RKO (cell line): ENCODE measurements at regions not wholly inside any gene's neighbourhood (a gene's known extent, or its start where the extent isn't known, plus 50 kb on each side); places are given as distances from the start of the nearest gene placed in this dataset.
"Not testable (repeated sequence)": the region's sequence is repeated elsewhere in the genome, so short reads cannot be mapped to it uniquely, and the experiment has no call there.

Source experiments
- DNase-seq: peaks from one replicate; pipeline ENCODE4 v3.0.0-alpha.2; 2016; ENCODE audit warnings: low spot score

DNA sequence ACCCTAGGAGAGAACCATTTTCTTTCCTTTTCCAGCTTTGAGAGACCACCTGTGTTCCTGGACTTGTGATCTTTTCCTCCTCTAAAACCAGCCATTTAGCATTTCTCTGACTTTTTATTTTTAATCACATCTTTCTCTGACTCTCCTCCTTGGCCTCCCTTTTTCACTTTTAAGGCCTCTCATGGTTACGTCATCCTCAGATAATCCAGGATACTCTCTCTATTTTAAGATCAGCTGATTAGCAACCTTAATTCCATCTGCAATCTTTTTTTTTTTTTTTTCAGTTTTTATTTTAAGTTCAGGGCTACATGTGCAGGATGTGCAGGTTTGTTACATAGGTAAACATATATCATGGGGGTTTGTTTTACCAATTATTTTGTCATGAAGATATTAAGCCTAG, 54.0 kb downstream of the RFPL4B start:
- DNase-seq: no peak

DNA sequence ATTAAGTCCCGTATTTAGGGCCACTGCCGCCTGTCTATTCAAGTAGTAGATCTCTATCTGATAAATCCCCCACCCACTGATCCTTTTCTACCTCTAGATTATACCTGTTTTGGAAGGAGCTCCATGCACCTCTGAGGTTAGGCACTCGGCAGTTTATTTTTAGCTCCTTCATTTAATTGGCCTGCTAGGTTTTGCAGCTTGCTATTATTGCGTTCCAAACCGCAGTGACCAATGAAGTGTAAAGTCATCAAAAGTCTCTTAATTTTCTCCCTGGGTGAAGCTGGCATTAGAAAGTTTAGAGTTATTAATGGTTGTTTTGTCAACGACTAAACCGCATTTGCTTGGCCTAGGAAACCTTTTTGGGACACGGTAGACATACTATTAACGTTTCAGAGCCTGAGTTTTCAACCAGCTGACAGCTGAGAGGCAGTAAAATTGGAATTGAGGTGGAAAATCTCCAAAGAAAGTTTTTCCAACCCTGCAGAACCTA, 60.0 kb downstream of the RFPL4B start:
- no peak for DNase-seq

DNA sequence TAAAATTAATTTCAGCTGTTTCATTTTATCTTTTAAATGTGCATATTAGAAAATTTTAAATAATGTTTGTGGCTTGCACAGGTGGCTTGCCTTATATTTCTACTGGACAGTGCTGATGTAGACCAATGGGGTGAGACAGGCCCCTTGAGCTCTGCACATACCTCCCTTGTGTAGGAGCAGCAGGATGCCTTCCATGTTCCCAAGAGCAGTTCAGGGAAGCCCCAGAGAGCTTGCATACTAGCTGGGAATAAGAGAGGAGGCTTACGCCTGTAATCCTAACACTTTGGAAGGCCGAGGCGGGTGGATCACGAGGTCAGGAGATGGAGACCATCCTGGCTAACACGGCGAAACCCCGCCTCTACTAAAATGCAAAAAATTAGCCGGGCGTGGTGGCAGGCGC, 61.4 kb downstream of the RFPL4B start:
- no peak for DNase-seq

DNA sequence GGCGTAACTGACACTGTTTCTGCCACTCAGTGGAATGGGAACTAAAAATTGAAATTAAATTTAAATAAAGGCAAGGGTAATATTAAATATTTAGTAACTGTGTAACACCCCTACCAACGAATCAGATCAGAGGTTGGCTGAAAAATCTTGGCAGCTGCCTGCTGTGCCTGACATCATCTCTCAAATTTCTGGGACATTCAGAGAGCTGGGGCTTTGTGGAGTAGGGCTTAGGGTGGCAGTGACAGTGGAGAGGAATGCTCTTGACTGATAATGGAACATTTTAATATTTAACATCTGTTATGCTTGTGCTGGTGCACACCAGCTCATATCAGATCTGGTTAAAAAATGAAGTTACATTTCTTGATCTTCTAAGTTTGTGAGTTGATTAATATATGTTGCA, 62.2 kb downstream of the RFPL4B start:
- DNase-seq: no peak

GRCh38 chr6:112413780-112414179, 66.7 kb downstream of the RFPL4B start:
- no peak for DNase-seq

GRCh38 chr6:112415366-112415765, 68.2 kb downstream of the RFPL4B start:
- DNase-seq: no peak

DNA sequence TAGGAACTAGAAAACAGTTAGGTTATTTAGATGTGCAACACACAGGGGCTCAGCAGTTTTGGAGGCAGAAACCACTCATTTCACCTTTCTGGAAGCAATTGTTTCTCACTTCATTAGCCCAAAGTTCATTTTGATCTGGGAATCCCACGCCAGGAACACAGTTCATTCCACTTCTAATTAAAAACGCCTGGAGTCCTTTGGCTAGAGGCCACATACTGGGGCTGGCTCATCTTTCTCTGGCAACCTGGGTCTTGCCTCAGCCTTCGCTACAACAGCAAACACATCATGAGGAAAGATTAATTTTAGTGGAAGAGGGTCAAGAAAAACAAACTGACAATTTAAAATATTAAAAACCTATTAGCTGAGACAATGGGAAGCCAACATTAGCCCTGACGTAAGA, 69.7 kb downstream of the RFPL4B start:
- DNase-seq: no peak

- DNase-seq: not testable (repeated sequence)
These were observed 79.9 kb downstream of the RFPL4B start for GRCh38 chr6:112427011-112427410.

- no peak for DNase-seq
These were observed 80.4 kb downstream of the RFPL4B start for GRCh38 chr6:112427499-112427898.

DNA sequence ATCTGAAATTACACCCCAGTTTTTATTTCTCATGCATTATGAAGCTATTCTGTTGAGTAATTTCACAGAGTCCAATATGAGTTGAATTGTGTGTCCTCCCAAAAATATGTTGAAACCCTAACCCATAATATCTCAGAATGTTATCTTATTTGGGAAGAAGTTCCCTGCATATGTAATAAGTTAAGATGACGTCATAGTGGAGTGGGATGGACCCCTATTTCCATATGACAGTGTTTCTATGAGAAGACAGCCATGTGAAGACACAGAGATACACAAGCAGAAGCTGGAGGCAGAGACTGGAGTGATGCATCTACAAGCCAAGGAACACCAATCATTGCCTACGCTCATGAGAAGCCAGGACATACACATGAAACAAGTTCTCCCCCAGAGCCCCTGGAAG, 81.3 kb downstream of the RFPL4B start:
- no peak for DNase-seq

GRCh38 chr6:112429226-112429625, 82.1 kb downstream of the RFPL4B start:
- DNase-seq: no peak

- DNase-seq: no peak
These were observed 84.7 kb downstream of the RFPL4B start for GRCh38 chr6:112431803-112432202.

DNA sequence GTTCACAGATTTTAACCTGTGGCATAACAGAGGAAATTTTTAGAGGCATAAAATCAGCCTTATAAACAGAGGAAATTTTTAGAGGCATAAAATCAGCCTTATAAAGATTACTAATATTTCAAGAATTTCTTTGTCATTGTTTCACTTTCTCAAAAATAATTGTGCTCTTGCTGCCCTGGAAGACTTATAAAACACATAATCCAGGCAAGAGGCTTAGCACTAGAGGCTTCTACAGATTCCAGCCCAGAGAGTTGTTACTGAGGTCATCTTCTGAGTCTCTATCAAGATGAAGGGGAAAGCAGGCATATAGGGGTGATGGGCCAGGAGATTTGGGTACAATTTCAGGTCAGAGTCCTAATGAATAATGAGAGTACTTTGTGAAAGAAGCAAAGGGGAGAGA, 85.7 kb downstream of the RFPL4B start:
- DNase-seq: no peak

DNA sequence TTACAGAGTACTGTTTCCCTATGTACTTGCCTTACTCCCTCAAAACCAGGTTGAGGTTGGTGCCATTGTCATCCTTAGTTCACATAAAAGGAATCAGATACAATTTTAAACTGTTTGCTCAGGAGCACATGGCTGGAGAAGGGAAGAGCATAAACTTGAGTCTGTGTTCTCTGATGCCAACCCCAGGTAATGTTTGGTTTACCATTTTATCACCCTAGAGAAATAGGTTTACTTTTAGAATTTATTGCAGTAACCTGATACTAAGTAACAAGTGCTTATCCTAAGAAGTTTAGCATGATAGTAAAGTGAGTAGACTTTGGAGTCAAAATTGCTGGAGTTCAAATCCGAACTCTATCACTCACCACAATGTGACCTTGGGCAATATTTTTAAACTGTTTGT, 86.3 kb downstream of the RFPL4B start:
- no peak for DNase-seq

GRCh38 chr6:112434896-112435435, 87.8 kb downstream of the RFPL4B start:
- no peak for DNase-seq

GRCh38 chr6:112437058-112437457, 89.9 kb downstream of the RFPL4B start:
- no peak for DNase-seq

DNA sequence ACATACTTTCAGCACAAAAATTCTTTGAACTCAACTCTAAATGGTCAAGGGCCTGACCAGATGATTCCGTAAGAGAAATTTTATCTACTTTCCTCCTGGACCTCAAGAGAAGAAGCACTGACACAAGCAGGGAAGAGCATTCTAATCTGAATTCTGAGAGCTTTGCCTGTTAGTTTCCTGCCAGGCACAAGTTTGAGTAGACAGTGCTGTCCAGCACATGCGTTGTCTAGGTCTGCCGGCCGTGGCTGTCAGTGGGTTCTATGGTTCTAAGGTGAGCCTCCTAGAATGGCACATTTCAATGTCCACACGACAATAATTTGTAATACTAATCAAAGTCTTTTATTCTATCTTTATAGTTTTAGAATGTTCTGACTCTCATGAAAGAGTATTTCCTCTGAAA, 91.9 kb downstream of the RFPL4B start:
- no peak for DNase-seq

GRCh38 chr6:112439432-112439831, 92.3 kb downstream of the RFPL4B start:
- DNase-seq: no peak

DNA sequence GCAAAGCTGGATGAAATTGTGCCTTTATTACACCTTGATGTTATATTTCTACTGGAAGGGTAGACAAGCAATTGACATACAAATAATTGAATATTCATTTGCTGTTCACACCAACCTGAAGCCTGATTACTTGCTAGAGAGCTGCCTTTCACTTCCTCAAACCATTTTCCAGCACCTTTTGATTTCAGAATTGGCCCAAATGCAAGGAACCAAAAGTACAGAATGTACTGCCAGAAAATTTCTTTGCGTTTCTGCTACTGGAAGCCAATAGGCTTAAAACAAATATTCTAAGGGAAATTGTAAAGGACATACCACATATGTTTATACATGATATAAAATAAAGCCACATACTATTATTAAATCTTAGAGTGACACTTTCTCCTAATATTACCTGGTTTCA, 94.5 kb downstream of the RFPL4B start:
- DNase-seq: no peak

- no peak for DNase-seq
These were observed 96.3 kb downstream of the RFPL4B start for GRCh38 chr6:112443179-112444065.

DNA sequence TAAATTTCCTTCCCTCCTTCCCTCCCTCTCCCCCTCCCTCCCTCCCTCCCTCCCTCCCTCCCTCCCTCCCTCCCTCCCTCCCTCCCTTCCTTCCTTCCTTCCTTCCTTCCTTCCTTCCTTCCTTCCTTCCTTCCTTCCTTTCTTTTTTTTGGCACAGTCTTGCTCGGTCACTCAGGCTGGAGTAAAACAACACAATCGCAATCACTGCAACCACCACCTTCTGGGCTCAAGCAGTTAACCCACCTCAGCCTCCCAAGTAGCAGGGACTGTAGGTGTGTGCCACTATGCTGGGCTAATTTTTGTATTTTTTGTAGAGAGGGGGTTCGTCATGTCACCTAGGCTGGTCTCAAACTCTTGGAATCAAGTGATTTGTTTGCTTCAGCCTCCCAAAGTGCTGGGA, 101.7 kb downstream of the RFPL4B start:
- not testable (repeated sequence) for DNase-seq

DNA sequence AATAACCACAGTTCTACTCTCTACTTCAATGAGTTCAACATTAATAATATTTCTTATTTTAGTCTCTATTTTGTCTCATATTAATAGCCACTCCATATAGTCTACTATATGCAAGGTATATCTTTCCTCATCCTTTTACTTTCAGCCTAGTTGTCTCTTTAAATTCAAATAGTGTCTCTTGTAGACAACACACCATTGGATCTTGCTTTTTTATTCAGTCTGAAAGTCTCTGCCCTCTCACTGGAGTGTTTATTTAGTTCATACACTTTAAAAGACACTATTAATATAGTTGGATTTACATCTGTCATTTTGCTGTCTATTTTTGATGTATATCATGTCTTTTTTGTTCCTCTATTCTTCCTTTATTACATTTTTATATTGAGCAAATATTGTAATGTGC, 103.5 kb downstream of the RFPL4B start:
- DNase-seq: no peak

- DNase-seq: no peak
These were observed 110.8 kb downstream of the RFPL4B start for GRCh38 chr6:112457886-112458285.
